Neural progenitor cell (in vitro differentiated cells): ENCODE measurements at regions not wholly inside any gene's neighbourhood (a gene's known extent, or its start where the extent isn't known, plus 50 kb on each side); places are given as distances from the start of the nearest gene placed in this dataset.

Experiments
- CTCF ChIP-seq: fragments of 200-600 bp; sonication (generic); IDR thresholded peaks from 2 replicates; pipeline ENCODE4 v1.5.1; 2017; ENCODE audit warnings: antibody characterized with exemption, mild to moderate bottlenecking
- EZH2phosphoT487 ChIP-seq: fragments of 200-600 bp; sonication (generic); IDR thresholded peaks from 2 replicates; pipeline ENCODE4 v1.6.1; 2017; ENCODE audit warnings: antibody characterized with exemption

DNA sequence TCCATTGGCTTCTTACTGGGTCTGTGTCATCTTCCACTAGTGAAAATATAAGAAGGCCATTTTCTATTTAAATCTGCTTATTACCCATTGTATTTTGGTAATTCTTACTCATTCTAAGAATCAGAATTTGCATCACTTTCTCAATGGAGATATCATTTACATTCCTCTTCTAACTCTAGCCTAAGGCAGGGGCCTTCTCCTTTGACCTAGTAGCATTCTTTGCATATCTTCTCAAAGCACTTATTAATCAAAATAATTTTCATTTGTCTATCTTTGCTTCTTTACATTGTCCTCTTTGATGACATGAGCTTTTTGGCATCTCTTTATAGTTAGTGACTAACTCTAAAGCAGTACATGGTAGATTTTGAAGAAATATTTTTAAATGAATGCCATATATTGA lies 400.9 kb upstream of the SEMA3D start:
- TF ChIP-seq CTCF (no peak), EZH2phosphoT487 (no peak)
